Psoas muscle (tissue), 7 donors: ENCODE measurements at regions not wholly inside any gene's neighbourhood (a gene's known extent, or its start where the extent isn't known, plus 50 kb on each side); places are given as distances from the start of the nearest gene placed in this dataset.

Experiments used
- ATAC-seq, 4 donors: fragments of 200-7000 bp; cut with Tn5 transposase; one replicate each; pipeline ENCODE4 v1.9.1; 2020; ENCODE audit warnings: moderate library complexity in 3 of 4, mild to moderate bottlenecking in 2 of 4
- DNase-seq, 2 donors: peaks; one replicate each; pipeline ENCODE4 v3.0.0-alpha.2; 2020
- H3K27ac ChIP-seq: fragments of 200-600 bp; one replicate; pipeline ENCODE4 v1.8.0; 2022
- H3K27me3 ChIP-seq, 3 donors: fragments of 200-600 bp in 1 of 3; one replicate each; pipeline versions ENCODE4 v1.6.1 to v1.8.0; 2013 to 2022; ENCODE audit warnings: low read length in 2 of 3, mild to moderate bottlenecking in 2 of 3, moderate library complexity in 1 of 3; ENCODE audit not compliant: insufficient read depth in 3 of 3
- H3K36me3 ChIP-seq, 2 donors: fragments of 200-600 bp in 1 of 2; one replicate each; pipeline versions ENCODE4 v1.6.1 to v1.8.0; 2013 to 2022; ENCODE audit warnings: low read depth in 1 of 2, mild to moderate bottlenecking in 1 of 2, moderate library complexity in 1 of 2; ENCODE audit not compliant: insufficient read depth in 1 of 2
- H3K4me1 ChIP-seq: fragments of 200-600 bp; one replicate; pipeline ENCODE4 v1.8.0; 2022
- H3K4me3 ChIP-seq: fragments of 200-600 bp; one replicate; pipeline ENCODE4 v1.8.0; 2022; ENCODE audit warnings: mild to moderate bottlenecking
- H3K9me3 ChIP-seq: fragments of 200-600 bp; one replicate; pipeline ENCODE4 v1.8.0; 2022
- WGBS, 3 donors: extraction: QIAGEN DNeasy Blood & Tissue Kit; methylation state at CpG; one replicate each; pipeline versions ENCODE4 v1.1.6 to v1.1.7; 2013; 5-methylcytosine and 5-hydroxymethylcytosine counted together
- intact Hi-C, 2 donors: fragments of 100-400 bp; cut with DNase I; formaldehyde crosslinking; loops; one replicate each; pipeline versions ENCODE4 v1.11.0 to v1.14.2; 2022
- TF ChIP-seq, protein P1 (sequence below): fragments of 200-600 bp; IDR thresholded peaks from one replicate; pipeline ENCODE4 v1.8.0; 2022; ENCODE audit warnings: antibody characterized with exemption
- donor health status: healthy with polysubstance abuse.
- donor health status: DM: no; HTN: no; CAD: no; lungs with moderate emphysema.
- donor health status: Bipolar disorder and iron deficiency.
- donor health status: healthy.
- donor health status: DM: yes; HTN: yes; CAD: no.
- donor health status: DM: no; HTN: no; CAD: no.
- donor health status: DM: yes; HTN: yes; CAD: no.

DNA sequence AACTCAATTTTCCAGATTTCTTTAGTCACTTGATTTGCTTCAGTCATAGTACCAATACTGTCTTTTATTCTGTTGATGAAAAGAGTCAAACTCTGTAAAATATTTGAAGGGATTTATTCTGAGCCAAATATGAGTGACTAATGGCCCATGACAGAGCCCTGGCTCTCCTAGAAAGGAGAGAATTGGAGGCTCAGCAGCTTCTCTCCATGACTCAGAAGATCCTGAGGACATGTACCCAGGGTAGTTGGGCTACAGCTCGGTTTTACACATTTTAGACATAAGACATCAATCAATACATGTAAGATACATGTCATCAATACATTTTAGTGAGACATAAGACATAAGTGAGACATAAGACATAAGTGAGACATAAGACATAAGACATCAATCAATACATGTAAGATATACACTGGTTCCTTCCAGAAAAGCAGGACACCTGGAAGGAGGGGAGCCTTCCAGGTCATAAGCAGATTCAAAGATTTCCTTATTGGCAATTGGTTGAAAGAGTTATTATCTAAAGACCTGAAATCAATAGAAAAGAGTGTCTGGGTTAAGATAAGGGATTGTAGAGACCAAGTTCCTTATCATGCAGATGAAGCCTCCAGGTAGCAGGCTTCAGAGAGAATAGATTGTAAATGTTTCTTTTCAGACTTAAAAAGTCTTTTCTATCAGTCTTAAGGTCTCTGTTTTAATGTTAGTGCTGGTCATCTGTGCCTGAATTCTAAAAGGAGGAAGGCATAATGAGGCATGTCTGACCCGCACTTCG is 179.8 kb upstream of the RFC3 start:
- ATAC-seq, result peak in 2 of 4 donors; percentile 47 to 50

DNA sequence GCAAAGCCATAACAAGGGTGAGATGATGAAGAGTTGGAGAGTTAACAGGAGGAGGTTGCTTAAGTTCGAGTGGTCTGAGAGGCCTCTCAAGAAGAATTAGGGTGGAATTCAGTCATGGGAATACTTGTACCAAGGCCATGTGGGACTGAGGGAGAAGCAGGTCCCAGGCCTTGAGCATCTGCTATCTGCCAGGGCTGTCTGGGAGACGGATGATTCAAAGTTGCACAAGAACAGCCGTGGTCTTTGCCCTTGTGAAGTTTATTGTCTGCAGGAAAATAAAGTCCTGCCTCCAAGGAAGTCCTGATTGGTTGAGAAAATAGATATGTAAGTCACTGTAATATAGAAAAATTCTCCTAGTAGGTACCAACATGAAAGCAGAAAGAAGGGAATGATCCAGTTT is 178.8 kb upstream of the RFC3 start:
- TF ChIP-seq, protein P1, sequence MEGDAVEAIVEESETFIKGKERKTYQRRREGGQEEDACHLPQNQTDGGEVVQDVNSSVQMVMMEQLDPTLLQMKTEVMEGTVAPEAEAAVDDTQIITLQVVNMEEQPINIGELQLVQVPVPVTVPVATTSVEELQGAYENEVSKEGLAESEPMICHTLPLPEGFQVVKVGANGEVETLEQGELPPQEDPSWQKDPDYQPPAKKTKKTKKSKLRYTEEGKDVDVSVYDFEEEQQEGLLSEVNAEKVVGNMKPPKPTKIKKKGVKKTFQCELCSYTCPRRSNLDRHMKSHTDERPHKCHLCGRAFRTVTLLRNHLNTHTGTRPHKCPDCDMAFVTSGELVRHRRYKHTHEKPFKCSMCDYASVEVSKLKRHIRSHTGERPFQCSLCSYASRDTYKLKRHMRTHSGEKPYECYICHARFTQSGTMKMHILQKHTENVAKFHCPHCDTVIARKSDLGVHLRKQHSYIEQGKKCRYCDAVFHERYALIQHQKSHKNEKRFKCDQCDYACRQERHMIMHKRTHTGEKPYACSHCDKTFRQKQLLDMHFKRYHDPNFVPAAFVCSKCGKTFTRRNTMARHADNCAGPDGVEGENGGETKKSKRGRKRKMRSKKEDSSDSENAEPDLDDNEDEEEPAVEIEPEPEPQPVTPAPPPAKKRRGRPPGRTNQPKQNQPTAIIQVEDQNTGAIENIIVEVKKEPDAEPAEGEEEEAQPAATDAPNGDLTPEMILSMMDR, result no peak
- no peak overlapping the region for H3K4me3 ChIP-seq
- DNase-seq (peak; percentile 49 to 74), ATAC-seq (peak in 2 of 4 donors; percentile 16 to 36)
- WGBS, 3 donors, result 40 to 56% (median 41%) methylated on average over 3 of the region's 3 CpGs
- H3K4me1 ChIP-seq, result peaks cover 11% of the 10 kb centered on the region
- H3K27ac ChIP-seq, result no peak overlapping the region
- intact Hi-C loops, result no loop called here
- no peaks in the 10 kb centered on the region for H3K36me3 ChIP-seq
- no peaks in the 10 kb centered on the region for H3K27me3 ChIP-seq
- no peaks in the 10 kb centered on the region for H3K9me3 ChIP-seq

More for the DNA sequence above, 179.8 kb upstream of the RFC3 start:
- H3K4me1 ChIP-seq, result peaks cover 5% of the 10 kb centered on the region
- H3K27me3 ChIP-seq, result no peaks in the 10 kb centered on the region
- no peaks in the 10 kb centered on the region for H3K36me3 ChIP-seq
- no peaks in the 10 kb centered on the region for H3K9me3 ChIP-seq
- H3K4me3 ChIP-seq, result no peak overlapping the region
- 73 to 83% (median 79%) methylated on average over 3 of the region's 3 CpGs for WGBS, 3 donors
- TF ChIP-seq, protein P1, result no peak
- DNase-seq, result no peak
- no peak overlapping the region for H3K27ac ChIP-seq
- intact Hi-C loops, result no loop called here

DNA sequence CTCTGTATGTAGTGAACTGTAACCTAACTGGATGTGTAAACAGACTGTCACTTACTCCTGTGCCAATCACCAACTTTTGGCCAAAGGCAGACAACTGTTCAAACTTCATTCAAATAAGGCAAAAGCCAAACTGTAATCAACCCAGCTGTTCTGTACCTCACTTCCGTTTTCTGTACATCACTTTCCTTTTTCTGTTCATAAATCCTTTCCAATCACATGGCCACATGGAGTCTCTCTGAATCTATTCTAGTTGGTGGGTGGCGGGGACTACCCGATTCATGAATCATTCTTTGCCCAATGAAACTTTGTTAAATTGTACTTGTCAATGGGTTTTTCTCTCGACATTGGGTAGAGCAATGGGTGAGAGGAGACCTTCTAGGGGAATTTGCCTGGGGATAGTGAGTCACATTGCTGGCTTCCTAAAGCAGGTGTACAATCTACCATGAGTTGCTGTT is 178.3 kb upstream of the RFC3 start:
- intact Hi-C loops, result no loop called here
- TF ChIP-seq, protein P1, result no peak
- Histone ChIP-seq H3K27ac (no peak overlapping the region), H3K9me3 (no peaks in the 10 kb centered on the region), H3K36me3 (no peaks in the 10 kb centered on the region), H3K4me1 (peaks cover 16% of the 10 kb centered on the region), H3K27me3 (no peaks in the 10 kb centered on the region), H3K4me3 (no peak overlapping the region)
- ATAC-seq (no peak), DNase-seq (no peak)
- 86 to 94% (median 89%) methylated on average over 4 of the region's 4 CpGs for WGBS, 3 donors

DNA sequence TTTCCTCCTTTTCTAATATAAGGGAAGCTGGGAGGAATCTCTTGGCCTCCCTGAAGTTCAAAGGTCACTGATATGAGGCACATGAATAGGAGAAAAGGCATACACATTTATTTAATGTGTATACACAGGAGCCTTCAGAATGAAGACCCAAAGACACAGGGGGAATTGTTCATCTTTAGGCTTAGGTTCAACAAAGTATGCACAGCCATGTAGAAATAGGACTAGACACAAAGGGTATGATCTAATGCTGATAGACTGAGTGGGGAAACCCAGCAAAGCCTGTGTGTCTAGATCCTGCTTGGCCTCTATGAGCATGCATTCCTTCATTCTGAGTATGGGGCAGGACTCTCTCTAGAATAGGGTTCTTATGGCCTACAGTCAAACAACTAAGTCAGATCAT is 177.1 kb upstream of the RFC3 start:
- no peak for DNase-seq
- no peak for ATAC-seq
- H3K4me1 ChIP-seq, result peaks cover 17% of the 10 kb centered on the region
- no peak overlapping the region for H3K27ac ChIP-seq
- H3K9me3 ChIP-seq, result no peaks in the 10 kb centered on the region
- intact Hi-C loops, result no loop called here
- no peaks in the 10 kb centered on the region for H3K36me3 ChIP-seq
- no peak overlapping the region for H3K4me3 ChIP-seq
- TF ChIP-seq, protein P1, result no peak
- H3K27me3 ChIP-seq, result no peaks in the 10 kb centered on the region
